ENCODE measurements at regions not wholly inside any gene's neighbourhood (a gene's known extent, or its start where the extent isn't known, plus 50 kb on each side); places are given as distances from the start of the nearest gene placed in this dataset.

GRCh38 chr3:59688636-59689035 lies 638.8 kb upstream of the CFAP20DC start:
- TF ChIP-seq CTCF (conservative IDR thresholded peaks at IDR 0.05; ENCODE audit: low read depth, low read length), result no peak
- no peak for TF ChIP-seq EZH2 (IDR thresholded peaks at IDR 0.05; ENCODE audit: borderline replicate concordance, low read depth, low read length, poor library complexity, severe bottlenecking)
